ENCODE measurements at regions not wholly inside any gene's neighbourhood (a gene's known extent, or its start where the extent isn't known, plus 50 kb on each side); places are given as distances from the start of the nearest gene placed in this dataset.
A peak's percentile ranks its signal among the peaks of the same experiment; 100 is the strongest.
"Not testable (repeated sequence)": the region's sequence is repeated elsewhere in the genome, so short reads cannot be mapped to it uniquely, and the experiment has no call there.

DNA sequence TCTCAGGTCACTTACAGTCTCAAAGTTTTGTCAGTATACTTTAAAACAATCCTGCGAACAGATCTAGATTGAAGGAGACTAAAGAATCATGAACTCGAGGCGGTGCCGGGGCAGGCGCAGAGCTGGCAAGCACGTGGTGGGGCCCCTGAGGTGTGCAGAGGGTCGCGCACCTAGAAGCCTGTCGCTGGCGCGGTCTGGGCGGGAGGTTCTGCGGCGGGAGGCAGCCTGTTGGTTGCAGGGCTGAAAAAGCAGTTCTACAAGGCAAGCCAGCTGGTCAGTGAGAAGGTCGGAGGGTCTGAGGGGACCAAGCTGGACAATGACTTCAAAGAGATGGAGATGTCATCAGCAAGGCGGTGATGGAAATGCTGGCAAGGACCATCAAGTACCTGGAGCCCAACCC is 147.0 kb downstream of the GOSR1 start:
- not testable (repeated sequence) for DNase-seq

DNA sequence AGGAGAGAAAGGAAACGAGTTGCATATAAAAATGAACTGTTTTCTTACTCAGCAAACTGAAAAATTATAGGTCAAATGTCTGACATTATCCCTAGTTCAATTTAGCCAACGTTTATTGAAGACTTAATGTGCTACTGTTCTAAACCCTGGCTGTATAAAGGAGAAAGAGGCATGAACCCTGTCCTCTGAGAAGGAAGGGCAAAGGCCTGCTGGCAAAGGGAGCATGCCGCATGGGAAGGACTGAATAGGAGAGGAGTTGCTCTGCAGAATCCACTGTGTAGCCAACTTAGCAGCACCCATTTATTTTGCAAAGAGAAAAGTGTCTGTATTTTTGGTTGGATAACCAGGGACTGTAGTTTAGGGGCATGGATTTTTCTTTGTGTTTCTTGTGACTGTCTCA is 132.5 kb downstream of the GOSR1 start:
- not testable (repeated sequence) for DNase-seq

GRCh38 chr17:30605523-30605922 is 128.3 kb downstream of the GOSR1 start:
- no peak for DNase-seq

DNA sequence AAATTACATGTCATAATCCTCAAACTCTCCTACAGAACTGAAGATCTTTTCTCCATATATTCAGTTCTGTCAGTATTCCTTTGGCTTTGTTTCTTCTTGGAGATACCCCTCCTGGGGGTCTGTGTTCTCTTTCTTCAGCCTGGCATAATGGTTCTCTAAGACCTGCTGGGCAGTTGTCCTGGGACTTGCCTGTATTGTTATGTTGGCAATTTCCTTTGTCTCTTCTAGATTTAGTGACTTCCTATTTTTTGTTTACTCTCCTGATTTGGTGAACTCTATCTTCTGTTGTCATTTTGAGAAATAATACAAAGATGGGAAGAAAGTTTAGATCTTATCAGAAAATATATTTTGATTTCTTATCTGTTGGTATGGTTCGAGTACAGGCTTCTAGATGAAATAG is 127.8 kb downstream of the GOSR1 start:
- no peak for DNase-seq

DNA sequence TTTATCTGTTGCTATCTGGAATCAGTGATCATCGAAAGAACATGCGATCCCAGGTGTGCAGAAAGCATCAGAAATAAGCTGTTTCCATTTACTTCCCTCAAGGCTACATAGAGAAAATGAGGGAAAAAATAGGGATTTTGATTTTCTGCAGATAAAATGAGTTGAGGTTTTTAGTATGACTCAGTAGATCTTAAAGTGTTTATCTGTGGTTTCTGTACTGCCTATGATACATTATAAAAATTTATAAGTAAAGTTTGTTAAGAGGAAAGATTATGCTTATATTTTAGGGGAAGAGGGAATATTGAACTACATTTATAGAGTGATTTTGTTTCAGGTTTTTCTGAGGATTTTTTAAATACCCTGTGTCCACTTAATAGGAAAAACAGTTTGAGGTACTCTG is 125.2 kb downstream of the GOSR1 start:
- not testable (repeated sequence) for DNase-seq

GRCh38 chr17:30601984-30602383 is 124.8 kb downstream of the GOSR1 start:
- not testable (repeated sequence) for DNase-seq

DNA sequence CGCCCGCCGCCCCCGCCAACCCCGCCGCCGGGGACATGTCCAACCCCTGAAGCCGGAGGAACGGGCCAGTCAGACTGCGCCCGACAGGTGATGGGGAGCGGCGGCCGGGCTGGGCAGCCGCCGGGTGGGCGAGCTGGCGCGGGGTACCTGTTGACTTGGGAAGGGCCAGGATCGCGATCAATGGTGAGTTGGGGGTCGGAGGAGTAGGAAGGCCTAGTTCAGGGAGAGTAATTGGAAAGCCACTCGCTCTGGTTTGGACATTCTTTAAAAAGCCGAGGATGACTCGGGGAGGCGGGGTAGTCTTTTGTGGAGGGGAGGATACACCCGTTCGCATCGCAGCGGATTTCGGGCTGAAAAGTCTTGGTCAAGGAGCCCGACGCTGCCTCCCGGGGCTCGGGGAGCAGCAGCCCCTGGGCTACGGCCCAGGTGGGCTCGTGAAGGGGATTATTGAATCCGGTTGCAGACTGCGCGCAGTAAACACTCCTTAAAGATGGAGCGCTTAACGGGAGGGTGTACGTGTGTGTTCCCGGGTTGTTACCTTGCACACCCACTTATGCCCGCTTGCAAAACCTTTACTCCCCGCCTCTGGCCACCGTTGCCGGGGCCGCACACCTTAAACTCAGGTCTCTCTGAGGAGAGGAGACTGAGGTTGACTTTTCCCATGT is 123.8 kb downstream of the GOSR1 start:
- peak; percentile 1 for DNase-seq

DNA sequence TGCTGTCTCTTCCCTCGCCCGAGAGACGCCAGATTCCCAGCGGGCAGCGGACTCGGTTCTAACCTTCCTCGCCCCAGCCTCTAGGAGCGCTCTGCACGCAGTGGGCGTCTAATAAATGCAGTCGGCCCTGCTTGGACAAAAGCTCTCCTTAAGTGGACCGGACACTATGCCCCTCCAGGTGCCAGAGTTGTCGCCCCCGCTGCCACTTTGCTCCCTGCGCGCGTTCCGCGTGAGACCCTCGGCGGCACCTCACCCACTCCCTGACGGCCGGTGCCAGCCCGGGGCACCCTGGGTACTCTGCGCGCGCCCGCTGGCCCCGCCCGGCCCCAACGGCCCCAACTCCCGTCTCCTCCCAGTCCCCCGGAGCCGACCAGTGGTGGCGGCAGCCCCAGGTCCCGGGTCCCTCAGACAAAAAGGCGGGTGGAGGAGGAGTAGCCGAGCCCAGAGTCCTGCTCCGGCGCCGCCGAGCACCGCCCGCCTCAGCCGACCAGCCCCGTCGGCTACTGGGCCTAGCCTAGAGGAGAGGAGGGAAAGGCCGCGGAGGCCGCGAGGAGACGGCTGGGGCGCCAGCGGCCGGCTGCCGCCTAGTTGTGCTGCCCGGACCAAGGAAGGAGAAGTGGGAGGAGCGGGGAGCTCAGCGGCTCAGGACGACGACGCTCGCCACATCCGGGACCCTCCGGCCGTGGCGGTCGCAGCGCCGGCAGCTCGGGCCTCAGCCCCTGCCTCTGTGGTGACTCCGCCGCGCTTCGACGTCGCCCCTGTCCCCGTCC is 123.0 kb downstream of the GOSR1 start:
- peak; percentile 61 for DNase-seq

- DNase-seq, result no peak
These were observed 122.3 kb downstream of the GOSR1 start for GRCh38 chr17:30599428-30600059.

- no peak for DNase-seq
These were observed 120.6 kb downstream of the GOSR1 start for GRCh38 chr17:30597776-30598288.

DNA sequence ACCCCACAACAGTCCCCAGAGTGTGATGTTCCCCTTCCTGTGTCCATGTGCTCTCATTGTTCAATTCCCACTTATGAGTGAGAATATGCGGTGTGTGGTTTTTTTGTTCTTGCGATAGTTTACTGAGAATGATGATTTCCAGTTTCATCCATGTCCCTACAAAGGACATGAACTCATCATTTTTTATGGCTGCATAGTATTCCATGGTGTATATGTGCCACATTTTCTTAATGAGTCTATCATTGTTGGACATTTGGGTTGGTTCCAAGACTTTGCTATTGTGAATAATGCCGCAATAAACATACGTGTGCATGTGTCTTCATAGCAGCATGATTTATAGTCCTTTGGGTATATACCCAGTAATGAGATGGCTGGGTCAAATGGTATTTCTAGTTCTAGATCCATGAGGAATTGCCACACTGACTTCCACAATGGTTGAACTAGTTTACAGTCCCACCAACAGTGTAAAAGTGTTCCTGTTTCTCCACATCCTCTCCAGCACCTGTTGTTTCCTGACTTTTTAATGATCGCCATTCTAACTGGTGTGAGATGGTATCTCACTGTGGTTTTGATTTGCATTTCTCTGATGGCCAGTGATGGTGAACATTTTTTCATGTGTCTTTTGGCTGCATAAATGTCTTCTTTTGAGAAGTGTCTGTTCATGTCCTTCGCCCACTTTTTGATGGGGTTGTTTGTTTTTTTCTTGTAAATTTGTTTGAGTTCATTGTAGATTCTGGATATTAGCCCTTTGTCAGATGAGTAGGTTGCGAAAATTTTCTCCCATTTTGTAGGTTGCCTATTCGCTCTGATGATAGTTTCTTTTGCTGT is 120.0 kb downstream of the GOSR1 start:
- not testable (repeated sequence) for DNase-seq

- DNase-seq, result not testable (repeated sequence)
These were observed 117.8 kb downstream of the GOSR1 start for GRCh38 chr17:30594953-30595371.

- no peak for DNase-seq
These were observed 117.2 kb downstream of the GOSR1 start for GRCh38 chr17:30594223-30594952.

DNA sequence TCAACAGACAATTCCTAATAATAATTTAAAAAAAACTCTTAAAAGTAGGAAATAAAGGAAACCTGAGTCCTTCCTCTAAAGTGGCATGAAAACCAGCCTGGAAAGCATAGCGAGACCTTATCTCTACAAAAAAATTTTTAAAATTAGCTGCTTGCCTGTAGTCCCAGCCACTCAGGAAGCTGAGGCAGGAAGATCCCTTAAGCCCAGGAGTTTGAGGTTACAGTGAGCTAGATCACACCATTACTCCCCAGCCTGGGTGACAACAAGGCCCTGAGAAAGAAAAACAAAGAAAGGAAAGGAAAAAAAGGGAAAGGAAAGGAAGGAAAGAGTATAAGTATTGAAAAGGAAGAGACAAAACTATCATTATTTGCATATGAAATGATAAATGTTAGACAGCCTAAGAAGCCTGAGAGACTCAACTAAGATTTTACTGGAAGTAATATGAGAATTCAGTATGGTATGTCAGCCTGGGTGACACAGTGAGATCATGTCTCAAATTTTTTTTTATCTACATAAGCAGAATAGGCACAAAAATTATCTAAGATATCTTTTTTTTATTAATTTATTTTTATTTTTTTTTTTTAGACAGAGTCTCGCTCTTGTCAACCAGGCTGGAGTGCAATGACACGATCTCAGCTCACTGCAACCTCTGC is 113.0 kb downstream of the GOSR1 start:
- no peak for DNase-seq

- no peak for DNase-seq
These were observed 112.2 kb downstream of the GOSR1 start for GRCh38 chr17:30589431-30589830.

DNA sequence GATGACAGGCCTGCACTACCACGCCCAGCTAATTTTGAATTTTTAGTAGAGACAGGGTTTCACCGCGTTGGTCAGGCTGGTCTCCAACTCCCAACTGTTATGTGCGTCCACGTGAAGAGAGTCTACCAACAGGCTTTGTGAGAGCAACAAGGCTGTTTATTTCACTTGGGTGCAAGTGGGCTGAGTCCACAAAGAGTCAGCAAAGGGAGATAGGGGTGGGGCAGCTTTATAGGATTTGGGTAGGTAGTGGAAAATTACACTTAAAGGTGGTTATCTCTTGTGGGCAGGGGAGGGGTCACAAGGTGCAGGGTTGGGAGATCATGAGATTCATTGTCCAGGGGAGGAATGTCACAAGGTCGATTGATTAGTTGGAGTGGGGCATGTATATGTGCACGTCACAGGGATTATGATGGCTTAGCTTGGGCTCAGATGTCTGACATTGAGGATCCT is 111.6 kb downstream of the GOSR1 start:
- no peak for DNase-seq

GRCh38 chr17:30586818-30587595 is 109.8 kb downstream of the GOSR1 start:
- no peak for DNase-seq

GRCh38 chr17:30584810-30585209 is 107.6 kb downstream of the GOSR1 start:
- no peak for DNase-seq

DNA sequence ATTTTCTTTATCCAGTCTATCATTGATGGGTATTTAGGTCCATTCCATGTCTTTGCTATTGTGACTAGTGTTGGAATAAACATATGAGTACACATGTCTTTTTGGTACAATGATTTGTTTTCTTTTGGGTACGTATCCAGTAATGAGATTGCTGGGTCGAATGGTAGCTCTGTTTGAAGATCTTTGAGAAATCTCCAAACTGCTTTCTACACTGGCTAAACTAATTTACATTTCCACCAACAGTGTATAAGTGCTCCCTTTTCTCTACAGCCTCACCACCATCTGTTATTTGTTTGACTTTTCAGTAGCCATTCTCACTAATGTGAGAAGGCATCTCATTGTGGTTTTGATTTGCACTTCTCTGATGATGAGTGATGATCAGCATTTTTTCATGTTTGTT is 103.7 kb downstream of the GOSR1 start:
- no peak for DNase-seq

GRCh38 chr17:30579610-30580315 is 102.6 kb downstream of the GOSR1 start:
- no peak for DNase-seq

All from stimulated activated CD4-positive, alpha-beta T cell treated with anti-CD3 and anti-CD28 coated beads, Interleukin-12 subunit alpha, Interleukin-12 subunit beta, amount 100 ng/mL, for 4 hours (primary cell).